H1 (cell line): ENCODE measurements at regions not wholly inside any gene's neighbourhood (a gene's known extent, or its start where the extent isn't known, plus 50 kb on each side); places are given as distances from the start of the nearest gene placed in this dataset.

Source experiments
- JUND ChIP-seq: IDR thresholded peaks from 2 replicates; pipeline ENCODE4 v1.6.1; 2011; ENCODE audit warnings: mild to moderate bottlenecking, improper control_type of control experiment, low read length
- KDM5A ChIP-seq: fragments of 200-600 bp; IDR thresholded peaks from 2 replicates; pipeline ENCODE4 v1.7.1; 2012; ENCODE audit warnings: mild to moderate bottlenecking, low read length, inconsistent platforms, mixed read lengths

- no peak for TF ChIP-seq KDM5A
- no peak for TF ChIP-seq JUND
Observed at GRCh38 chr2:78681386-78681785, 344.1 kb upstream of the REG3G start (continued).
